GM18868 (cell line): ENCODE measurements at regions not wholly inside any gene's neighbourhood (a gene's known extent, or its start where the extent isn't known, plus 50 kb on each side); places are given as distances from the start of the nearest gene placed in this dataset.
"Not testable (repeated sequence)": the region's sequence is repeated elsewhere in the genome, so short reads cannot be mapped to it uniquely, and the experiment has no call there.

ENCODE experiments used
- ATAC-seq: cut with Tn5 transposase; IDR thresholded peaks from one replicate; pipeline ENCODE4 v1.9.1; 2021; ENCODE audit warnings: mild to moderate bottlenecking, moderate library complexity; ENCODE audit not compliant: unreplicated experiment

DNA sequence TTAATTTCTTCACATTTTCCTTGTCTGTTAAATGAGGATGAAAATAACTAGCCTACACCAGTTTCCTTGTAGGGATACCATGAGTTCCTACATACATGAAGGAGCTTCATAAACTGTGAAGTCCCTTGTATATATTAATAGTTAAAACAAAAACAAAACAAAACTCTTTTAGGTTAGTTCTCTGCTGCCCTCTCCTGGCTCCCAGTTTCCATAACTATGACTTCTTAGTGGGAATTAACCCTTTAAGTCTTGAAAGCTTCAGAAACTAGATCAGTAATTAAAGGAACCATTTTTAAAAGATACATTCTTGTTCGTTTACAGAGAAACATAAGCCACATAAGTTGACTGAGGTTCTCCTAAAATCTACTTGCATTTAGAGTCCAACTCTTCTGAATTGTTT, 500.0 kb upstream of the C9orf72 start:
- peak; percentile 48 for ATAC-seq

DNA sequence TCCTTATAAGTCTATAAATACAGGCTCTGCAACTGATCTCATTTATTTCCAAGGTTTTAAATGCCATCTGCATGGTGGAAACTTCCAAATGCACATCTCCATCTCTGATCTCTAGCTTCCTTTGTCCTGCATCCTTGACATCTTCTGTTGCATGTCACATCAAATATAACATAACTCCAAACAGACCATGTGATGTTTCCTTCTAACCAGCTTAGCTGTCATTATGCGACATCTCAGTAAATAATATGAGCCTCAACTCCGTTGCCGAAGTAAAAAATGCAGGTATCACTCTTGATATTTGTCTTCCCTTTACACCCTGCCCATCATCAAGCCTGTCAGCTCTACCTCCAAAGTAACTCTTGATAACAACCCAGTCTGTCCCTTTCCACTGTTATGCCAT, 506.4 kb upstream of the C9orf72 start:
- no peak for ATAC-seq

DNA sequence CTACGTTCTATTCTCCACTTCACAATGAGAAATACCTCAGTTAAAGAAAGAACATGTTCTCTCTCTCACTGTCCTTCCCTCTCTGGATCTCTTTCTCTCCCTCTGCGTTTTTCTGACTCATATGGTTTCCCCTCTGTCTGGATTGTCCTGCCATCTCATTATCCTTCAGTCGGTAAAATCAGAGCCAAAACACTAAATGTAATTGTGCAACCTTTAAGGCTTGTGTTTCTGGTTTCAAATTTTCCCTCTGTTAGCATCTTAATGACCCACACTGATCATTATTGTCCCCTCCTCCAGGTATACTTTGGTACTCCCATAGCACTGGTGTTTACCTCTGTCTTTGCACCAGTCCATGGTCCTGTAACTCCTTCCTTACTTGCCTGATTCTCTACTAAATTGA, 509.4 kb upstream of the C9orf72 start:
- ATAC-seq: no peak

DNA sequence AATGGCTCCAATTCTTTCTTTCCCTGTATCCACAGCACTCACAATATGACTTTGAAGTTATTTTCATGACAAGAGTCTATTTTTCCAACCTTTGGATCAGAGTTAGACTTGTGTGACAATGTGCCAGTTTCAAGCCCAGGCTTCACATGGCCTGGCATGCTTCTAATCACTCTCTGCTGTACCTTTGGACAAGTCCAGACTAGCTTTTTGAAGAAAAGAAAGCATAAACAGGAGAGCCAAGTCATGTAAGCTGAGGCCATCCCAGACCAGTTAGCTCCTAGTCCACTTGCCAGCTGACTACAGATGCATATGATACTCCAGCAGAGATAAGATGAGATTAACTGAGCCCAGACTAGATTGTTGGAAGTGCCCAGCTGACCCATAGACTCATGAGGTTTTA, 513.6 kb upstream of the C9orf72 start:
- no peak for ATAC-seq

DNA sequence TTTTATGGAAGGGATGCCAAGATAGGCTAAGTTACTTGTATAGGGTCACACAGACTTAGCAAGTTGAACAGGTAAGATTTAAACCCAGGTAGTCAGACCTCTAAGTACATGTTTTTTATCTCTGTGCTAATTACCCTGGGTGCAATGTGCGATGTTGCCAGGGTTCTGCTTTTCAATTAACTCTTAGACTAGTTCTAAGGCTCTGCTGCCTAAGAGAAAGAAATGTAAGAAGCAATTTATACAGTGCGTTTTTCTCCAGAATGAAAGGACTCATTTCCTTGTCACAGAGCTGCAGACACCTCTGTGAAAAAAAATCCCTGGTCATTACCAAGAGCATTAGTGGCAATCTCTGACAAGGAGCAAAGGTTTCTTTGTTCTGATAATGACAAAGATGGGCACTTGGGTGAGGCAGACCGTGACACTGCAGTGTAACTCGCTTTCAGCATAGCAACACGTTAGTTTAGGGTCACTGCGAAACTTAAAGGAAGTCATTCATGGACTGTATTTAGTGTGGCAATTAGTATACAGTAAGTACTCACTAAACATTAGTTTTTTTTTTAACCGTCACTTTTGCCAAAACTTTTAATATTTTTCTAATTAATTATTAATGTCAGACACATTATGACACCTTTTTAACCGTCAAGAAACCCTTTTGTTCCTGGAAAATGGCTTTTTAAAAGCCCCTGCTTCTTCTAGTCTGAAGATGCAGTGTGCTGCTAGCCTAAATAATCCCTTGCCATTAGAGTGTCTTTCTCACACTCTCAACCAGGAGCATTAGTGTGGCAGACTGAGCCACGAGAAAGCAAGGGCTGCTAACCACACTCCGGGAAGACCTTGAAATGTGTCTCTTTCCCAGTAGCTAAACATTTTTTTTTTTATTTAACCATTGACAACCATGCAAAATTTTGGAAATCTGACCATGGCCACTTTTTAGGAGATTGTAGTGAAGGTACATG, 520.0 kb upstream of the C9orf72 start:
- ATAC-seq: no peak

DNA sequence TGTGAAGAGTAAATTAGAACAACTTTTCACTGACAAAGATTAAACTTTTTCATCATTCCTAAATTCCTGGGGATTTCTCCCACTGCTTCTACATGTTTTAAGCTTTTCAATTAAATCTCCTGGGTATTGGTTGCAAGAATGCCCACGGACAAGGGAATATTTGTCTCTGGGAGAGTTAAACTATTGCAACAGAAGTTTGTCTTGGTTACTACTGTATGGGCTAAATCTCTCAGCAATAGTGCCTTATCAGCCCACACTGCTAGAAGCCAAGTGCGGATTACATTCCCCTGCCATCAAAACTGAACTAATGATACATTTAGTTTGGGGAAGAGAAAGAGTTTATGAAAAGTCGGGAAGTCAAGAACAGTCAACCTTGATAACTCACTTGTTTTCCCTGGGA, 528.2 kb upstream of the C9orf72 start:
- ATAC-seq: no peak

DNA sequence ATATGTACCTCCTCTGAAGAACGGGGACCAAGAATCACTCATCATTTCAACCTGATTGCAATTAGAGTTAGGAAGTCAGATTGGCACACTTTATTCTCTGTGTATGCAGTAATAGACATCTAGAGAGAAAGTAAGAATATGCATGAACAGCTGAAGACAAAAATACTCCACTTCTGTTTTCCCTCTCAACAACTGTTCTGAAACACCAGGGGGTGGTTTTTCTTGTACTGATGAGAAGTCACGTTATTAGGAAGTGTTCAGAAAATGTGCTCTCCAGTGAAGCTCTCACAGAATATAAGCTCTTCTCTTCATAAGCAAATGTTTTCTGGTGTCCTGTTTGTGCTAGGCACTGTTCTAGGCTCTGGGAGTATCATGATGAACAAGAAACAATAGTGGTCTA, 531.7 kb upstream of the C9orf72 start:
- no peak for ATAC-seq

DNA sequence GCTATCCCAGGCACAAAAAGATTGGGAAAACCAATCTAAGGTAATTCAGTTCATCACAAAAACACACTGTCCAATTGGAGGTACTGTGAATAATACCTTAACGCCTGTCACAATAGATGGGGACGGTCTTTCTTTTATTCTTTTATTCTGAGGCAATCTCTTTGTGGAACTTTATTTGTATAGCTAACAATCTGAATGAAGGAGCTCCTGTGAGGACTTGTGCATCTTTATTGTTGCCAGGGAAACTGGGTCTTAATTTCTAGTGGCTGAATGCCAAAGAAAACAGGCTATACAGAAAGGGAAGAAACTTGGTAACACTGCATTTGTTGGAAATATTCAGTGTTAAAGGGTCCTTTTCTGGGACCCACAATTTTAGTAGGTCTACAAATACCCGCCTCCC, 546.9 kb upstream of the C9orf72 start:
- ATAC-seq: no peak

DNA sequence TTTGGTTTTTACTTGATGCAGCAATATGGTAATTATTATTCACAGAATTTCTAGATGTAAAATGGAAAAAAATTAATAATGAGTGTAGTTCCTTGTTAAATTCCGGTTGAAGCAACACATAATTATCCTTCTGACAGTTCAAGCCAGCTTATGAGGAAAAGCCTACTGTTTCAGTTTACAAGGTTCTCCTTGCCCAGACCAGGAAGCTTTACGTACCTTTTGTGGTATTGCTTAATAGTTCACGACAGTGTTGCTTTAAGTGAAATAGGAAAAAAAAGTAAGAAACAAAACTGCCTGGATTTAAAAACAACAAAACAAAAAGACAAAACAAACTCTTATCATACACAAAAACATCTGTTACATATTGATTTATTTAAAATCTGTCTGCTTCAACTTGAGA, 547.3 kb upstream of the C9orf72 start:
- no peak for ATAC-seq

DNA sequence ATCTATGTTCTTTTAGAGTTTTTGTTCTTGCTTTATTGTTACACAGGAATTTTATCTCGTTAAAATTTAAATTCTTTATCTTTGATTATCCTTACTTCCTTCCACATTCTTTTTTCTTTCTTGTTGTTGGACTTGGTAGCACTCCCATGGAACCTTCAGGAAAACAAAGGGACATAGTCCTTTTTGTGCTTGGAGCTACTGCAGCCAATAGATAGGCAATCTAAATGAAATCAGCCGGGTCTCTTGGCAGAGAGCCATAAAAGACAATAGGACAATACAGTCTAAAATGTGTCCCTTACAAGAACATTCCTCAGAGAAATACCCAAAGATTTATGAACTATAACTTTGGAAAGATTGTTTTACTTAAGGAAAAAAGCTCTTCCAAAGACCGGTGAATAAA, 548.1 kb upstream of the C9orf72 start:
- no peak for ATAC-seq

DNA sequence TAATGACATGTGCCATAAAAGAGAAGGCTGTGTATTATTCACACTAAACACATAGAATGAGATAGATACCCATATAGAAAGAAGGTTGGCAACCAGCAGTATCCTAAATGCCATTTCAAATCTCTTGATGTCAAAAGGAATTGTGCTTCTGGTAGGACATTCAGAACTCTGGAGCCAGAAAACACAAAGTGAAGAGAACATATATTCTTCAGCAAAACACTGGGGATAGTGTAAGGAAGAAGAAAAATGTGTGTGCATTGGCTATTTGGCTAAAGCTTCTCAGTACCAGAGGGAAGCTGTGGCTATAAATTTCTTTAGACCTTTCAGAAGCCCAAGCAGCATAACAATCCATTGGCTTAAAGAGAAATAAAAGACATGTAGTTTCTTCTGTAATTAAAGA, 551.6 kb upstream of the C9orf72 start:
- ATAC-seq: no peak

DNA sequence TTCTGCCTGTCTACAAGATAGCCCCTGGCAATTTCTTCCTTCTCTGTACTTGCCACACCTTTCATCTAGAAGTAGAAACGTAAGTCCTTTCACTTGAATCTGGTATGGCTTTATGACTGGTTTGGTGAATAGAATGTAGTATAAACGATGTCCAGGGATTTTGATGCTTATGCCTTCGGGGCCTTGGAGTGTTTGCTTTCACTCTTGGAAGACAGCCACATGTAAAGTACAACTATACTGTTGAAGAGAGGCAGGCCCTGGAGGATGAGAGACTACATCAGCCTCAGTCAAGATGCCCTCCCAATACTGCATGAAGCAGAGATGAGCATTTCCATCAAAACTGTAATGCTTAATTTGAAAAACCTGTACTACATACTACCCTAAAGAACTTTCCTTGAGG, 553.8 kb upstream of the C9orf72 start:
- no peak for ATAC-seq

DNA sequence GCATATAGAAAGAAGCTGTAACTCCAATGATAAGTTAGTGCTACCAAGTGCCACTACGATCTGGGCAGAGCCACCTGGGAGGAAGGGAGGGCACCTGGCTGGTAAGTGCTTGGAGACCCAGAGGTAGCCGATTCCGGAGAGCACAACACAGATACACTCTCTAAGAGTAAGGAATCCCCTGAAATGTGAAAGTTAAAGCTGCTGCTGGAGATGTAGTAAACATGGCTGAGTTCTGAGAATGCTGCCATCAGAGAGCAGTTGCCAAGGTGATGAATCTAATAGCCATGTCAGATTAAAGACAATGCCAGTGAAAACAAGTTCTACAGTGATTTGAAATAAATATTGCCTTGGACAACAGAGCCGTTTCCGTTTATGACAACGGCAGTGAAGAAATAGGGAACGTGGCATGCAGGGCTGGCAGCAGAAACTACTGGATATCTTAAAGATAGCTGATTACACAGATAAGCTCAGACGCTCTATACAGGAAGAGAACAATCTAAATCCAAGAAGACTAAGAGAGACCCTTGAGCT, 561.2 kb upstream of the C9orf72 start:
- ATAC-seq: no peak

DNA sequence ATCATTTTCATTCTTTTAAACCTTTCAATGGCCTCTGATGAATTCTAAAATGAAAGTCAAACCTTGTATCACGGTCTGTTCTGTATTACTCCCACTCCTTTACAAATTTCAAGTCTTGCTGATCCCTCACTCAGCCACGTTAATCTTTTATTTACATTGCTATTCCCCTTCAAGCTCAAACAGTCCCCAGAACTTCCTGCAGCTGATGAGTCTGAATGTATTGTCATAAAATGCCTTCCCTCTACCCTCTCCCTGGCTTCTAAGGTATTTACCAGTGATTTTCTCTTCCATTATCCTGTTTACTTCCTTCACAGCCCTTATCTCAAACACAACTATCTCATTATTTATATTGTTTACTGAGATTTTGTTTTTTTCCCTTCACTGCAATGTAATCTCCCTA, 562.3 kb upstream of the C9orf72 start:
- no peak for ATAC-seq

DNA sequence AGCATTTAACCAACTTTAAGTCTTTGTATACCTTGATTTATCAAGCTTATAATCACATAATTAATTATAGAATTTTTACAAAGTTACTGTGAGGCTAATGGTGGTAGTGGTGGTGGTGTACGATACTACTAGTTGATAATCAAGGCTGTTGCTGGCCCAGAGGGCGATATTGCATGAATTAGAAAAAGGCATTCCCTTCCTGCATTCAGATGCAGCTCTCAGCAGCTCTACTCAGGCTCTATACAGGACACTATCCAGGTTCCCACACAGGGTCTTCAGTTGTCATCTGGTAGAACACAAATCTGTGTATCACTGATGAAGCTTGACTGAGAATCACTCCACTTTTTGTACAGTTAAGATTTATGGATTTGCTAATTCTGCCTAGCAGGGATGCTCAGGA, 562.8 kb upstream of the C9orf72 start:
- no peak for ATAC-seq

DNA sequence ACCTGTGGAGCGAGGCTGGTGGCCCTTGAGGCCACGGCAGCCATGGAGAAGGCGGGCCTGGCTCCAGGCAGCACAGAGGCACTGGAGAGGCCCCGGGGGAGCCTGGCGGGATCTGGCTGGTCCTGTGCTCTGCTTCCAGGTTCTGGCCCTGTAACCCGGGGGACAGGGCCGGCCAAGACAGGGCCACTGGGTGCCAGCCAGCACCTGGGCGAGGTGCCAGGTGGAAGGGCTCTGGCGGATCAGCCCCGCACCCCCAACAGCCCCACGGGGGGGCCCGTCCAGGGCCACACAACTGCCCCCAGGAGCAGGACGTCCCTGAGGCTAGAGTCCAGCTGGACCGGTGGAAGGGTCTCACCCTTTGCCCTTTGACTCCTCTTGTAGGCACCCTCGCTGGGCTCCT, 574.1 kb upstream of the C9orf72 start:
- ATAC-seq: not testable (repeated sequence)

DNA sequence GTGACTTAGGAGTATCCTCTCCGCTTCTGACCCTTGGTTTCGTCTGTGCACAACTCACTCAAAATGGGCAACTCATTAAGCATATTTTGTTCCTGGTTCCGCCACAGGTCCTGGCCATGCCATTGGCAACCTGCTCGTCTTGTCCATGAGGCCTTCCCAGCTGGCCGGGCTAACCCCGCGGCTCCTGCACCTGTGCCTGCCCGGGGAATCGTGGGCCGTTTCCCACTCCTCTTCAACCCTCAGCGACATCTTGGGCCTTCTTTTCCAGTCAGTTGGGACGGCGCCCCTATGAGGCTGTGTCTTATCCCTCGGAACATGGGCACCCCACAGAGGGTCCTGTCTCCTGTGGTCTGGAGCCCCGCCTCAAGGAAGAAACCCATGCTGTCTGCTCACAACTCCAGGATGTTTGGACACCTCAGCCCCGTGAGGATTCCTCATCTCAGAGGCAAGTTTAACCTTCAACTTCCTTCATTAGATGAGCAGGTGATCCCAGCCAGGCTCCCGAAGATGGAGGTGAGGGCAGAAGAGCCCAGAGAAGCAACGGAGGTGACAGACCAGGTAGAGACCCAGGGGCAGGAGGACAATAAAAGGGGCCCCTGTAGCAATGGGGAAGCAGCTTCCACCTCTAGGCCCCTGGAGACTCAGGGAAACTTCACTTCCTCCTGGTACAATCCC, 574.8 kb upstream of the C9orf72 start:
- ATAC-seq: not testable (repeated sequence)

DNA sequence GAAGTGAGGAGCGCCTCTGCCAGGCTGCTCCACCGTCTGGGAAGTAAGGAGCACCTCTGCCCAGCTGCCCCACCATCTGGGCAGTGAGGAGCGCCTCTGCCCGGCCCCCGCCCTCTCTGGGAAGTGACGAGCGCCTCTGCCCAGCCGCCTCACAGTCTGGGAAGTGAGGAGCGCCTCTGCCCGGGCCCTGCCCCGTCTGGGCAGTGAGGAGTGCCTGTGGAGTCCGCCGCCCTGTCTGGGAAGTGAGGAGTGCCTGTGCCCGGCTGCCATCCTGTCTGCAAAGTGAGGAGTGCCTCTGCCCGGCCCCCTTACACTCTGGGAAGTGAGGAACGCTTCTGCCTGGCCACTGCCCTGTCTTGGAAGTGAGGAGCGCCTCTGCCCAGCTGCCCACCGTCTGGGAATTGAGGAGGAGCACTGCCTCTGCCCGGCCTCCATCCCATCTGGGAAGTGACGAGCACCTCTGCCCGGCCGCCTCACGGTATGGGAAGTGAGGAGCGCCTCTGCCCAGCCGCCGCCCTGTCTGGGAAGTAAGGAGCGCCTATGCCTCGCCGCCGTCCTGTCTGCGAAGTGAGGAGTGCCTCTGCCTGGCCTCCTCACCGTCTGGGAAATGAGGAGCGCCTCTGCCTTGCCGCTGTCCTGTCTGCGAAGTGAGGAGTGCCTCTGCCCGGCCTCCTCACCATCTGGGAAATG, 576.2 kb upstream of the C9orf72 start:
- not testable (repeated sequence) for ATAC-seq

DNA sequence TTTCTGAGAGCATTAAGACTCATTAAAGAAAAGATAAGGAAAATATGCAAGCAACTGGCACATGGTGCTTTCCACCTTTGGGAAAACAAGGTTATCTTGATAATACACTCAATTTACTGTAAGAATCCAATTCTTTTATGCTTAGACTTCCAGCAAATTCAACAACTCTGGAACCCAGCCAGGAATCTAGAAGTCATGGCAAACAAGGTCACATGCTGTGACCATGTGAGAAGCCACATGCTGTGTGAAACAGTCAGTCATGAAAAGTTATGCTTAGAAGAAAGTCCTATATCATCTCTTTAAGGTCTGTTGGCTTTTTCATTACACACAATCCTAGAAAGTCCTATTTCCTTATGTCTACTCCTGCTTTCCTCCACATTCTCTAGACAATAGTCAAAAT, 581.8 kb upstream of the C9orf72 start:
- ATAC-seq: no peak

DNA sequence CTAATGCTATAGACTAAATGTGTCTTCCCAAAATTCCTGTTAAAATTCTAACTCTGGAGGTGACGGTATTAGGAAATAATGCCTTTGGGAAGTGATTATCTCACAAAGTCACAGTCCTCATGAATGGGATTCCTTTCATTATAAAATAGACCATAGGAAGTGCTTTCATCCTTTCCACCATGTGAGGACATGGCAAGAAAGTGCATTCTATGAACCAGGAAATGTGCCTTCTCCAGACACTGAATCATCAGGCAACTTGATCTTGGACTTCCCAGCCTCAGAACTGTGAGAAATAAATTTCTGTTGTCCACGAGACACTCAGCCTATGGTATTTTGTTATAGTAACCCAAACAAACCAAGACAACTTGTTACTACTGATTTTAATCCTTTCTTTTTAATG, 582.4 kb upstream of the C9orf72 start:
- no peak for ATAC-seq

DNA sequence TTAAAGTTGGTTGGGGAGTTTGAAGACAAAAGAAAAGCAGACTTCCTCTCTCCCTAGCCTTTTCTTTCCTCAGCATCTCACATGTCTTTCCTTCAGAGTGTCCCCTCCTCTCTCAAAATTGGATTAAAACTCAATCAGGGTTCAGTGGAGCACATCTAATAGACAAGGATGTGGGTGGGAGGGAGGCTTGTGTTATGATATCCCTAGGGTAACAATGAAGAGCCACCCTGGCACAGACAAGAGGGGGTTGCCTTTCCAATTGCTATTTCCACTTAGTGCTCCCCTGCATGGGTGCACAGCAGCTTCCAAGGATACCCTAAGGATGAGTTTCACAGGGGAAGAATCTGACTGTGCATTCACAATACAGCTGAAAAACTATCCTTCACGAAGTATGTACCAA, 585.2 kb upstream of the C9orf72 start:
- ATAC-seq: no peak

DNA sequence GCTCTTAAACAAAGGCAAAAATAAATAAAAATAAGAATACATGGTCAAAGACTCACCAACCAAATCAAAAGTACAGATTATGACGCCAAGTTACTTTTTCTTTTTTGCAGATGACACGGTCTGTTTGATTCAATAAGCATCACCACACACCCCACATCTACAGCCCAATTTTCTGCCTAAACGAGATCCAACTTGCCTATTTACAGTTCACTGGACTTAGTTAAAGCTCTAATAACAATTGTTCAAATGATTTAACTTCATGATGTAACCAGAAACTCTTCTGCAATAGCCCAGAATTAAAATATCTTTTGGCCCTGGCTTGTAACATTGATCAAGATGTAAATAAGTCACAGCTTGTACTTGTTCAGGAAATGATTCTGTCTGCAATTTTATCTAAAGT, 590.3 kb upstream of the C9orf72 start:
- no peak for ATAC-seq
